ENCODE measurements at regions not wholly inside any gene's neighbourhood (a gene's known extent, or its start where the extent isn't known, plus 50 kb on each side); places are given as distances from the start of the nearest gene placed in this dataset.

- no peak for TF ChIP-seq POLR2A (IDR thresholded peaks at IDR 0.05)
- TF ChIP-seq, protein P1, sequence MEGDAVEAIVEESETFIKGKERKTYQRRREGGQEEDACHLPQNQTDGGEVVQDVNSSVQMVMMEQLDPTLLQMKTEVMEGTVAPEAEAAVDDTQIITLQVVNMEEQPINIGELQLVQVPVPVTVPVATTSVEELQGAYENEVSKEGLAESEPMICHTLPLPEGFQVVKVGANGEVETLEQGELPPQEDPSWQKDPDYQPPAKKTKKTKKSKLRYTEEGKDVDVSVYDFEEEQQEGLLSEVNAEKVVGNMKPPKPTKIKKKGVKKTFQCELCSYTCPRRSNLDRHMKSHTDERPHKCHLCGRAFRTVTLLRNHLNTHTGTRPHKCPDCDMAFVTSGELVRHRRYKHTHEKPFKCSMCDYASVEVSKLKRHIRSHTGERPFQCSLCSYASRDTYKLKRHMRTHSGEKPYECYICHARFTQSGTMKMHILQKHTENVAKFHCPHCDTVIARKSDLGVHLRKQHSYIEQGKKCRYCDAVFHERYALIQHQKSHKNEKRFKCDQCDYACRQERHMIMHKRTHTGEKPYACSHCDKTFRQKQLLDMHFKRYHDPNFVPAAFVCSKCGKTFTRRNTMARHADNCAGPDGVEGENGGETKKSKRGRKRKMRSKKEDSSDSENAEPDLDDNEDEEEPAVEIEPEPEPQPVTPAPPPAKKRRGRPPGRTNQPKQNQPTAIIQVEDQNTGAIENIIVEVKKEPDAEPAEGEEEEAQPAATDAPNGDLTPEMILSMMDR (IDR thresholded peaks at IDR 0.05): no peak
Observed at GRCh38 chr5:71836559-71837112, 117.6 kb downstream of the CARTPT start.
